Ectodermal cell (in vitro differentiated cells): ENCODE measurements at regions not wholly inside any gene's neighbourhood (a gene's known extent, or its start where the extent isn't known, plus 50 kb on each side); places are given as distances from the start of the nearest gene placed in this dataset.

Experiments
- H3K27ac ChIP-seq: 2 replicates; pipeline ENCODE4 v1.7.0; 2013; ENCODE audit warnings: mild to moderate bottlenecking, low read depth, low read length; ENCODE audit not compliant: insufficient read depth, poor library complexity, severe bottlenecking
- H3K27me3 ChIP-seq: 2 replicates; pipeline ENCODE4 v1.7.0; 2013; ENCODE audit warnings: mild to moderate bottlenecking, low read length; ENCODE audit not compliant: insufficient read depth, control insufficient read depth, poor library complexity, severe bottlenecking
- H3K36me3 ChIP-seq: one replicate; pipeline ENCODE4 v1.7.0; 2013; ENCODE audit warnings: low read length; ENCODE audit not compliant: control insufficient read depth, insufficient read depth
- H3K4me1 ChIP-seq: one replicate; pipeline ENCODE4 v1.7.0; 2013; ENCODE audit warnings: low read length; ENCODE audit not compliant: control insufficient read depth, insufficient read depth
- H3K4me3 ChIP-seq: 2 replicates; pipeline ENCODE4 v1.7.0; 2013; ENCODE audit warnings: low read depth, low read length, control low read depth; ENCODE audit not compliant: insufficient read depth
- H3K9me3 ChIP-seq: 2 replicates; pipeline ENCODE4 v1.7.0; 2013; ENCODE audit warnings: mild to moderate bottlenecking, low read length, moderate library complexity; ENCODE audit not compliant: control insufficient read depth
- WGBS, 2 experiments: methylation state at CpG; one replicate each; pipeline ENCODE4 v1.1.7; 2013; ENCODE audit warnings: missing lambda C conversion rate in 2 of 2; 5-methylcytosine and 5-hydroxymethylcytosine counted together

- 52 to 58% methylated on average over 8 of the region's 9 CpGs for WGBS, 2 experiments
- Histone ChIP-seq H3K27me3 (no peaks in the 10 kb centered on the region), H3K36me3 (no peaks in the 10 kb centered on the region), H3K4me3 (no peak overlapping the region), H3K27ac (peak overlapping the region; percentile 75), H3K4me1 (no peaks in the 10 kb centered on the region), H3K9me3 (no peaks in the 10 kb centered on the region)
Measured at GRCh38 chr14:32254952-32255679, 52.0 kb upstream of the RNU6-8 start.

- no peak overlapping the region for H3K27ac ChIP-seq
- H3K27me3 ChIP-seq: no peaks in the 10 kb centered on the region
- H3K4me1 ChIP-seq: no peaks in the 10 kb centered on the region
- H3K4me3 ChIP-seq: no peak overlapping the region
- H3K9me3 ChIP-seq: no peaks in the 10 kb centered on the region
- no peaks in the 10 kb centered on the region for H3K36me3 ChIP-seq
Measured at GRCh38 chr14:32255789-32256188, 52.7 kb upstream of the RNU6-8 start.

GRCh38 chr14:32256576-32256975, 53.5 kb upstream of the RNU6-8 start:
- Histone ChIP-seq H3K4me3 (no peak overlapping the region), H3K36me3 (no peaks in the 10 kb centered on the region), H3K27me3 (no peaks in the 10 kb centered on the region), H3K27ac (no peak overlapping the region), H3K9me3 (no peaks in the 10 kb centered on the region), H3K4me1 (no peaks in the 10 kb centered on the region)
- 100% methylated on average over 1 of the region's 1 CpG for WGBS, 2 experiments

- H3K27ac ChIP-seq: no peak overlapping the region
- H3K36me3 ChIP-seq: no peaks in the 10 kb centered on the region
- H3K4me1 ChIP-seq: no peaks in the 10 kb centered on the region
- H3K9me3 ChIP-seq: no peaks in the 10 kb centered on the region
- H3K27me3 ChIP-seq: no peaks in the 10 kb centered on the region
- 87 to 91% methylated on average over 3 of the region's 3 CpGs for WGBS, 2 experiments
- no peak overlapping the region for H3K4me3 ChIP-seq
Measured at GRCh38 chr14:32258336-32258993, 55.4 kb upstream of the RNU6-8 start.

GRCh38 chr14:32259368-32260013, 56.4 kb upstream of the RNU6-8 start:
- no peak overlapping the region for H3K4me3 ChIP-seq
- no peaks in the 10 kb centered on the region for H3K4me1 ChIP-seq
- H3K27me3 ChIP-seq: no peaks in the 10 kb centered on the region
- no peaks in the 10 kb centered on the region for H3K36me3 ChIP-seq
- no peak overlapping the region for H3K27ac ChIP-seq
- H3K9me3 ChIP-seq: no peaks in the 10 kb centered on the region

GRCh38 chr14:32263939-32264567, 61.0 kb upstream of the RNU6-8 start:
- 0% methylated on average over 1 of the region's 1 CpG; no CpG with 5 or more reads in 1 of the 2 experiments for WGBS, 2 experiments
- H3K36me3 ChIP-seq: no peaks in the 10 kb centered on the region

GRCh38 chr14:32265584-32265983, 62.5 kb upstream of the RNU6-8 start:
- Histone ChIP-seq H3K27ac (no peak overlapping the region), H3K9me3 (no peaks in the 10 kb centered on the region), H3K4me3 (no peak overlapping the region), H3K4me1 (no peaks in the 10 kb centered on the region), H3K36me3 (no peaks in the 10 kb centered on the region), H3K27me3 (no peaks in the 10 kb centered on the region)
- WGBS, 2 experiments: 92 to 95% methylated on average over 2 of the region's 2 CpGs

More at GRCh38 chr14:32263939-32264567, 61.0 kb upstream of the RNU6-8 start:
- no peak overlapping the region for H3K27ac ChIP-seq
- no peaks in the 10 kb centered on the region for H3K27me3 ChIP-seq
- no peaks in the 10 kb centered on the region for H3K9me3 ChIP-seq
- H3K4me1 ChIP-seq: no peaks in the 10 kb centered on the region
- no peak overlapping the region for H3K4me3 ChIP-seq

GRCh38 chr14:32277998-32278397, 51.1 kb upstream of the AKAP6 start:
- WGBS, 2 experiments: 92 to 100% methylated on average over 3 of the region's 3 CpGs
- no peaks in the 10 kb centered on the region for H3K9me3 ChIP-seq
- no peaks in the 10 kb centered on the region for H3K27me3 ChIP-seq
- H3K4me3 ChIP-seq: no peak overlapping the region
- H3K27ac ChIP-seq: no peak overlapping the region
- H3K4me1 ChIP-seq: no peaks in the 10 kb centered on the region
- no peaks in the 10 kb centered on the region for H3K36me3 ChIP-seq
